ENCODE measurements at regions not wholly inside any gene's neighbourhood (a gene's known extent, or its start where the extent isn't known, plus 50 kb on each side); places are given as distances from the start of the nearest gene placed in this dataset.

GRCh38 chr5:15320871-15321270, 179.1 kb upstream of the FBXL7 start:
- no peaks in the 10 kb centered on the region for H3K27me3 ChIP-seq
- H3K27ac ChIP-seq, result no peak overlapping the region
- H3K36me3 ChIP-seq, result no peaks in the 10 kb centered on the region
- no peaks in the 10 kb centered on the region for H3K4me1 ChIP-seq
- 50 to 62% methylated on average over 1 of the region's 1 CpG for WGBS, 2 donors (ENCODE audit: low coverage in 1 of 2)
- H3K9me3 ChIP-seq, result no peaks in the 10 kb centered on the region
- H3K4me3 ChIP-seq, result no peak overlapping the region
- TF ChIP-seq EP300 (IDR thresholded peaks at IDR 0.05) (no peak), POLR2AphosphoS5 (IDR thresholded peaks at IDR 0.05) (no peak), CTCF (IDR thresholded peaks at IDR 0.05) (no peak), POLR2A (IDR thresholded peaks at IDR 0.05) (no peak)
- ATAC-seq, result no peak

- H3K27ac ChIP-seq, result no peak overlapping the region
- no peak for TF ChIP-seq POLR2AphosphoS5 (IDR thresholded peaks at IDR 0.05)
- no peak for TF ChIP-seq CTCF (IDR thresholded peaks at IDR 0.05)
- TF ChIP-seq POLR2A (IDR thresholded peaks at IDR 0.05), result no peak
- TF ChIP-seq EP300 (IDR thresholded peaks at IDR 0.05), result no peak
- no peaks in the 10 kb centered on the region for H3K4me1 ChIP-seq
- no peaks in the 10 kb centered on the region for H3K9me3 ChIP-seq
- no peak overlapping the region for H3K4me3 ChIP-seq
- 73 to 83% methylated on average over 2 of the region's 2 CpGs for WGBS, 2 donors (ENCODE audit: low coverage in 1 of 2)
- no peaks in the 10 kb centered on the region for H3K36me3 ChIP-seq
- H3K27me3 ChIP-seq, result no peaks in the 10 kb centered on the region
- ATAC-seq, result no peak
Observed at GRCh38 chr5:15304914-15305834, 194.8 kb upstream of the FBXL7 start.

- 29% methylated on average over 2 of the region's 2 CpGs; no CpG with 5 or more reads in 1 of the 2 donors for WGBS, 2 donors (ENCODE audit: low coverage in 1 of 2)
- H3K36me3 ChIP-seq, result no peaks in the 10 kb centered on the region
- H3K9me3 ChIP-seq, result no peaks in the 10 kb centered on the region
- no peak for ATAC-seq
- no peaks in the 10 kb centered on the region for H3K27me3 ChIP-seq
- H3K4me1 ChIP-seq, result no peaks in the 10 kb centered on the region
- H3K27ac ChIP-seq, result no peak overlapping the region
- TF ChIP-seq POLR2AphosphoS5 (IDR thresholded peaks at IDR 0.05), result no peak
- no peak overlapping the region for H3K4me3 ChIP-seq
Observed at GRCh38 chr5:15304066-15304731, 195.8 kb upstream of the FBXL7 start.

- H3K27ac ChIP-seq, result no peak overlapping the region
- no peaks in the 10 kb centered on the region for H3K27me3 ChIP-seq
- no peaks in the 10 kb centered on the region for H3K9me3 ChIP-seq
- H3K4me3 ChIP-seq, result no peak overlapping the region
- no peak for ATAC-seq
- 88 to 92% methylated on average over 3 to 5 of the region's 5 CpGs for WGBS, 2 donors (ENCODE audit: low coverage in 1 of 2)
- H3K4me1 ChIP-seq, result no peaks in the 10 kb centered on the region
- no peak for TF ChIP-seq EP300 (IDR thresholded peaks at IDR 0.05)
- TF ChIP-seq POLR2AphosphoS5 (IDR thresholded peaks at IDR 0.05), result no peak
- TF ChIP-seq CTCF (IDR thresholded peaks at IDR 0.05), result no peak
- no peak for TF ChIP-seq POLR2A (IDR thresholded peaks at IDR 0.05)
- H3K36me3 ChIP-seq, result no peaks in the 10 kb centered on the region
Observed at GRCh38 chr5:15300141-15300540, 199.8 kb upstream of the FBXL7 start.

- WGBS, 2 donors (ENCODE audit: low coverage in 1 of 2), result 90 to 95% methylated on average over 5 to 6 of the region's 6 CpGs
- peaks cover 0 to 7% (median 0%) of the 10 kb centered on the region in 3 donors for H3K9me3 ChIP-seq
- no peak overlapping the region for H3K27ac ChIP-seq
- H3K36me3 ChIP-seq, result no peaks in the 10 kb centered on the region
- H3K27me3 ChIP-seq, result no peaks in the 10 kb centered on the region
- TF ChIP-seq POLR2AphosphoS5 (IDR thresholded peaks at IDR 0.05), result no peak
- TF ChIP-seq POLR2A (IDR thresholded peaks at IDR 0.05), result no peak
- no peak for ATAC-seq
- H3K4me1 ChIP-seq, result peaks cover 0 to 6% (median 0%) of the 10 kb centered on the region in 3 donors
- H3K4me3 ChIP-seq, result no peak overlapping the region
Observed at GRCh38 chr5:15290953-15291352, 209.0 kb upstream of the FBXL7 start.
